SIG-M5 treated with dmso at 0.1 percent for 504 hours (cell line): ENCODE measurements at regions not wholly inside any gene's neighbourhood (a gene's known extent, or its start where the extent isn't known, plus 50 kb on each side); places are given as distances from the start of the nearest gene placed in this dataset.
"Not testable (repeated sequence)": the region's sequence is repeated elsewhere in the genome, so short reads cannot be mapped to it uniquely, and the experiment has no call there.

ENCODE experiments used
- DNase-seq: peaks from one replicate; lab custom pipeline; 2025; ENCODE audit not compliant: unreplicated experiment; lab: John Stamatoyannopoulos, UW

- DNase-seq: no peak
Measured at GRCh38 chr4:34432706-34433105, 1811.6 kb downstream of the ARAP2 start.

GRCh38 chr4:34434377-34434776, 1809.9 kb downstream of the ARAP2 start:
- peak; percentile 80 for DNase-seq

- no peak for DNase-seq
Measured at GRCh38 chr4:34464196-34464595, 1780.1 kb downstream of the ARAP2 start.

DNA sequence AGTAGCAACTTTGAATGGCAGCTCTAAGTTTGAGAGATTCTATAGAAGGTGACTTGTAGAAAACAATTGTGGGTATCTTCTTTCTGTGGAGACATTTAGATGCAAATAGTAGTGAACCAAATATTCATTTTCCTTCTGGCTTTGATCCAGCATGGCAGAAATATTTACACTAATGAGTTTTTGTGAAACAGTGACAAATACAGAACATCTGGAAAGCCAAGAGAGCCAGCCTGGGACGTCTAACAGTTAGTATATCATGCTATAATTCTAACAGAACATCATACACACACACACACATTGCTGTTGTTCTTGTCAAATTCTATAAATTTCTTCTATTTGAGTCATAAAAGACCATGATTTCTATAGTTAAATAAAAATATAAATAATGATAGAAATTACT, 1777.9 kb downstream of the ARAP2 start:
- DNase-seq: no peak

DNA sequence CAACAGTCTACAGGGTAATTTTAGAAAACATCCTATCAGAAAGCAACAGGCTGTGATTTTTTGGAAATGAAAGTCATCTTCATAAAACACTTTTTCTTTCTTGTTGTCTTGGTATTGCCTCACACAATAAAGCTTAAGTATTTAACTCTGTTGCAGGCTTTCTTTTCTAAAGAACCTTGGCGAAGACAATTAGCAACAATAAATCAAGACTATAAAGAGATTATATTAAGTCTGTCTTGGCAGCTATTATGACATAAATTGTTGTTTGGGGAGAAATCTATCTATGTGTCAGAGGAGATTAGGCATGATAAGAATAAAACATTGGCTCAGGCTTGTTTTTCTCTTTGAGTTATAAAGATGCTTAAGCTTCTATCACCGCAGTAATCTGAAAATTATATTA, 1774.8 kb downstream of the ARAP2 start:
- no peak for DNase-seq

DNA sequence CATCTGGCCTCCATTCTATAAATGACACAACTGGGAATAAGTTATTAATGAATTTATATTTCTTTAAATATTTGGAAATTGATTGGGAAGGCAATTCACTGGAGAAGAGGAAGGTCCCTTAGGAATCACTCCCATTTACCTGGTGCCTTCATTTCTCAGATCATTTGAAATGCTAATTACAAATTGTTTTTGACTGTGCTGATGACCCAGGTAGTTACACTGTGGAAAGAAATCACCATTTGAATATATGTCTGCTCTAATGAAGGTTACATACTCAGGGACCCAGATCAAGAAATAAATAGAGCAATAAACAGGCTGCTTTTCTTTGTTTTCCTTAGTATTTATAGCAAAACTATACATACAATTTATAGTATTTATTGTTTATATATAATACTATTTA, 1759.1 kb downstream of the ARAP2 start:
- DNase-seq: no peak

GRCh38 chr4:34486461-34487363, 1757.6 kb downstream of the ARAP2 start:
- DNase-seq: no peak

DNA sequence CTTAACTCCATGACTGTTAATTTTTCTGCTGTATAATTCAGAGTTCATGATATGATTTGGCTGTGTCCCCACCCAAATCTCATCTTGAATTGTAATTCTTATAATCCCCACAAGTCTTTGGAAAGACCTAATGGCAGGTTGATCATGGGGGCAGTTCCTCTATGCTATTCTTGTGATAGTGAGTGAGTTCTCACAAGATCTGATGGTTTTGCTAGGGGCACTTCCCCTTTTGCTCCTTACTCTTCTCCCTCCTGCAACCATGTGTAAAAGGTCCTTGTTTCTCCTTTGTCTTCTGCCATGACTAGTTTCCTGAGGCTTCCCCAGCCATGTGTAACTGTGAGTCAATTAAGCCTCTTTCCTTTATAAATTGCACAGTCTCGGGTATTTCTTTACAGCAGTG, 1751.9 kb downstream of the ARAP2 start:
- peak; percentile 23 for DNase-seq

GRCh38 chr4:34502086-34502485, 1742.2 kb downstream of the ARAP2 start:
- DNase-seq: no peak

DNA sequence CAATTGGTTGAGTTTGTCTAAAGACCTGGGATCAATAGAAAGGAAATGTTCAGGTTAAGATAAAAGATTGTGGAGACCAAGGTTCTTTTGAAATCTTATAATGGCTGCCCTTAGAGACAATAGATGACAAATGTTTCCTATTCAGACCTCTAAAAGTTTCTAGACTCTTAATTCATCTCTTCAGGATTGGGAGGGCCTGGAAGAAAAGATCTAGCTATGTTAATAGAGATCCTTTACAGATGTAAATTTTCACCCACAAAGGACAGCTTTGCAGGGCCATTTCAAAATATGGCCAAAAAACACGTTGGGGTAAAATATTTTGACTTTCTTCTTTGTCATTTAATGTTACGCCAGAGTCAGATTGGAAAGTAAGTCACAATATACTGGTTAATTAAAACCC, 1739.6 kb downstream of the ARAP2 start:
- DNase-seq: not testable (repeated sequence)

GRCh38 chr4:34506511-34507092, 1737.7 kb downstream of the ARAP2 start:
- DNase-seq: not testable (repeated sequence)

DNA sequence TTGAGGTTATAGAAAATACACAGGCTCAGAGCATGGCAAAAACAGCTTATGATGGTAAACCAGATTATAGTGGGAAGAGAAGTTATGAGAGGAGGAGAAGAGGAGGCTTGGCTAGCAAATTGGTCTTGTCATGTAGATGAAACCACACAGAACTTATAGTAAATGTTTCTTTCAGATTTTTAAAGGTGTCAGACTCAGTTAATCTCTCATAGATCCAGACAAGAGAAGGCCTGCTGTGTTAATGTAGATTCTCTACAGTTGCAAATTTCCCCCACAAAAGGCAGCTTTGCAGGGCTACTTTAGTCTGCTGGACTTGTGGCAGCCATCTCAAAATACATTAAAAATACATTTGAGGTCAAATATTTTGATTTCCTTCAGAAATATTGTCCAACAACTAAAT, 1731.7 kb downstream of the ARAP2 start:
- DNase-seq: no peak

GRCh38 chr4:34516524-34516923, 1727.8 kb downstream of the ARAP2 start:
- DNase-seq: no peak

GRCh38 chr4:34534916-34535315, 1709.4 kb downstream of the ARAP2 start:
- DNase-seq: no peak

- no peak for DNase-seq
Measured at GRCh38 chr4:34566091-34566490, 1678.2 kb downstream of the ARAP2 start.

- DNase-seq: no peak
Measured at GRCh38 chr4:34572026-34572425, 1672.3 kb downstream of the ARAP2 start.

GRCh38 chr4:34615315-34615714, 1629.0 kb downstream of the ARAP2 start:
- DNase-seq: no peak

GRCh38 chr4:34619531-34620162, 1624.7 kb downstream of the ARAP2 start:
- DNase-seq: peak; percentile 2

GRCh38 chr4:34628471-34628870, 1615.8 kb downstream of the ARAP2 start:
- DNase-seq: no peak

GRCh38 chr4:34629451-34629850, 1614.9 kb downstream of the ARAP2 start:
- DNase-seq: no peak

DNA sequence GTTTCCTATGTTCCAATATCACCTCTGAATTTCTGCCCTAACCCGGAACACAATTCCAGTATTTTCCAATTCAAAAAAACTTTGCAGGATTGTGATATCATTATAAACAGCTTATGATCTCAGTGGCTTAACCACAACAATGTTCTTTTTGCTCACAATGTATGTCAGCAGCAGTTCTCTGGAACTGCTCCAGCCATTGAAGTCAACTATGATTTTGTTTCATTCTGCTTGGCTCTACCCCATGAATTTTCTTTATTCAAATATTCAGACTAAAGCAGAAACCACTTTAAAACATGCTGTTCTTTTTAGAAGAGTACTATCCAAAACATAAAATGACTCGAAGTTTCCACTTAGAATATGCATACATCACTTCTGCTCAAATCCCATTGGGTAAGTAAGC, 1611.1 kb downstream of the ARAP2 start:
- no peak for DNase-seq

DNA sequence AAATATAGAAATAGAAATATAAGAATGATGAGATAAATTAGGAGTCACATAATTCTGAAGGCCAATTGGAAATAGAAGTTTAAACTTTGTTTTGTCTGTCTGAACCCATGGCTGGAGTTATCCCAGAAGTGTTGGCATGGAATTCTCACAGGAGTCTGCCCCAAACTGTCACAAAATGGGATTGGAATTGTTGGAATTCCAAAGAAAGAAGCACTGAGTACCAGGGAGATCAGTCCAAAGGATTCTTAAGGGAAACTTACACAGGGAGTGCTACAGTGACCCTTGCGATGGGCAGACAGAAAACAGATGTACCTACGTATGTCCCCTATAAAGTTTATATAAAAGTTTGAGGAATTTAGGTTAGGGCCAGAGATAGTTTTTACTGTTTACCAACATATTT, 1607.7 kb downstream of the ARAP2 start:
- DNase-seq: no peak
